Heart right ventricle (tissue), 16 donors: ENCODE measurements at regions not wholly inside any gene's neighbourhood (a gene's known extent, or its start where the extent isn't known, plus 50 kb on each side); places are given as distances from the start of the nearest gene placed in this dataset.

Source experiments
- ATAC-seq, 8 donors: fragments of 200-7000 bp; cut with Tn5 transposase; one replicate each; pipeline ENCODE4 v1.9.1; 2020; ENCODE audit warnings: mild to moderate bottlenecking in 8 of 8, moderate library complexity in 8 of 8, moderate number of reproducible peaks in 1 of 8
- DNase-seq, 2 donors: peaks; one replicate each; pipeline ENCODE4 v3.0.0-alpha.2; 2020
- H3K27ac ChIP-seq, 10 donors: fragments of 200-600 bp; sonication (generic) in 2 of 10; one replicate each; pipeline versions ENCODE4 v1.5.0 to v1.8.0; 2020 to 2022; ENCODE audit warnings: mild to moderate bottlenecking in 3 of 10
- H3K27me3 ChIP-seq, 7 donors: fragments of 200-600 bp; one replicate each; pipeline ENCODE4 v1.8.0; 2021 to 2022; ENCODE audit warnings: mild to moderate bottlenecking in 2 of 7
- H3K36me3 ChIP-seq, 9 donors: fragments of 200-600 bp; sonication (generic) in 1 of 9; one replicate each; pipeline versions ENCODE4 v1.5.0 to v1.8.0; 2020 to 2022; ENCODE audit warnings: mild to moderate bottlenecking in 2 of 9
- H3K4me1 ChIP-seq, 9 donors: fragments of 200-600 bp; sonication (generic) in 1 of 9; one replicate each; pipeline versions ENCODE4 v1.5.0 to v1.8.0; 2020 to 2022; ENCODE audit warnings: mild to moderate bottlenecking in 4 of 9
- H3K4me3 ChIP-seq, 10 donors: fragments of 200-600 bp; sonication (generic) in 2 of 10; one replicate each; pipeline versions ENCODE4 v1.5.0 to v1.8.0; 2020 to 2022; ENCODE audit warnings: mild to moderate bottlenecking in 7 of 10, moderate library complexity in 2 of 10
- H3K9me3 ChIP-seq, 11 donors: fragments of 200-600 bp in 10 of 11; sonication (generic) in 2 of 11; one replicate each; pipeline versions ENCODE4 v1.5.0 to v1.8.0; 2013 to 2022; ENCODE audit warnings: mild to moderate bottlenecking in 2 of 11, control low read depth in 1 of 11, moderate library complexity in 1 of 11
- CTCF ChIP-seq, 9 donors: fragments of 200-600 bp; sonication (generic) in 2 of 9; IDR thresholded peaks; one replicate each; pipeline versions ENCODE4 v1.5.0 to v1.8.0; 2021 to 2022; ENCODE audit warnings: antibody characterized with exemption in 9 of 9, mild to moderate bottlenecking in 5 of 9, moderate library complexity in 1 of 9
- WGBS, 2 donors: extraction: QIAGEN DNeasy Blood & Tissue Kit; methylation state at CpG; one replicate each; pipeline ENCODE4 v1.1.7; 2013; ENCODE audit warnings: inconsistent platforms in 1 of 2; 5-methylcytosine and 5-hydroxymethylcytosine counted together
- intact Hi-C, 10 donors: fragments of 100-400 bp; cut with DNase I; formaldehyde crosslinking; loops; one replicate each; pipeline versions ENCODE4 v1.11.1 to v1.14.2; 2022
- donor health status: Arrhythmogenic right ventricular cardiomyopathy.
- donor health status: ischemic (EF 13 %, LVEDD 7.1; RV severe dilation, severe dysfunction).
- donor health status: healthy with polysubstance abuse.
- donor health status: DM: no; HTN: yes; CAD: no.
- donor health status: DM: no; HTN: no; CAD: no.
- donor health status: ischemic (EF 25% LVEDD 6.9; RV normal size, moderate dysfunction).
- donor health status: ischemic (EF 25% LVEDD 5.7; RV mildly dilated, moderate dysfunction).
- donor health status: healthy.
- donor health status: DM: yes; HTN: yes; CAD: no.
- donor health status: Ischemic cardiomyopathy.
- donor health status: ischemic (EF 35%, LVEDD 5.7; RV mildly dilated, moderate dysfunction).
- donor health status: nonischemic (EF 11% LVEDD 7.7; RV severe dilation, severe dysfunction).
- donor health status: DM: yes; HTN: yes; CAD: no.
- donor health status: PGD.
- donor health status: ischemic (EF 29% LVEDD 5.4; RV normal size, mild dysfunction).
- donor health status: nonischemic (EF 23%, LVEDD 6.1; RV moderate dilation, normal function).

GRCh38 chr13:107974409-107974808, 240.9 kb downstream of the LIG4 start:
- H3K27ac ChIP-seq = no peak overlapping the region
- H3K9me3 ChIP-seq = no peaks in the 10 kb centered on the region
- no peaks in the 10 kb centered on the region for H3K4me1 ChIP-seq
- no peak for DNase-seq
- ATAC-seq = no peak
- intact Hi-C loops = no loop called here
- H3K36me3 ChIP-seq = no peaks in the 10 kb centered on the region
- H3K4me3 ChIP-seq = no peak overlapping the region
- no peaks in the 10 kb centered on the region for H3K27me3 ChIP-seq
- WGBS, 2 donors = 76 to 84% methylated on average over 2 of the region's 2 CpGs
- TF ChIP-seq CTCF (IDR thresholded peaks at IDR 0.05) = no peak

- intact Hi-C loops = no loop called here
- Histone ChIP-seq H3K36me3 (no peaks in the 10 kb centered on the region), H3K27ac (no peak overlapping the region), H3K4me3 (no peak overlapping the region), H3K4me1 (no peaks in the 10 kb centered on the region), H3K27me3 (no peaks in the 10 kb centered on the region), H3K9me3 (peaks cover 0 to 10% (median 0%) of the 10 kb centered on the region in 11 donors)
- no peak for TF ChIP-seq CTCF (IDR thresholded peaks at IDR 0.05)
- ATAC-seq = no peak
- 74 to 75% methylated on average over 1 of the region's 1 CpG for WGBS, 2 donors
- no peak for DNase-seq
Observed at GRCh38 chr13:107969546-107969945, 245.8 kb downstream of the LIG4 start.

GRCh38 chr13:107968470-107968869, 246.9 kb downstream of the LIG4 start:
- DNase-seq (no peak), ATAC-seq (no peak)
- Histone ChIP-seq H3K4me3 (no peak overlapping the region), H3K36me3 (no peaks in the 10 kb centered on the region), H3K9me3 (peaks cover 0 to 14% (median 0%) of the 10 kb centered on the region in 11 donors), H3K27ac (no peak overlapping the region), H3K27me3 (no peaks in the 10 kb centered on the region), H3K4me1 (no peaks in the 10 kb centered on the region)
- TF ChIP-seq CTCF (IDR thresholded peaks at IDR 0.05) = no peak
- intact Hi-C loops = no loop called here
- WGBS, 2 donors = 69 to 83% methylated on average over 1 of the region's 1 CpG

- ATAC-seq (no peak), DNase-seq (no peak)
- Histone ChIP-seq H3K27me3 (no peaks in the 10 kb centered on the region), H3K36me3 (no peaks in the 10 kb centered on the region), H3K9me3 (peaks cover 0 to 14% (median 0%) of the 10 kb centered on the region in 11 donors), H3K4me3 (no peak overlapping the region), H3K27ac (no peak overlapping the region), H3K4me1 (no peaks in the 10 kb centered on the region)
- intact Hi-C loops = no loop called here
- no peak for TF ChIP-seq CTCF (IDR thresholded peaks at IDR 0.05)
- WGBS, 2 donors = 14 to 20% methylated on average over 5 of the region's 5 CpGs
Observed at GRCh38 chr13:107964395-107964794, 250.9 kb downstream of the LIG4 start.
